GM23338 (cell line): ENCODE measurements at regions not wholly inside any gene's neighbourhood (a gene's known extent, or its start where the extent isn't known, plus 50 kb on each side); places are given as distances from the start of the nearest gene placed in this dataset.

Experiments
- CTCF ChIP-seq, 2 experiments: fragments of 200-600 bp in 1 of 2; sonication (generic) in 1 of 2; conservative IDR thresholded peaks; 2 replicates each; pipeline versions ENCODE4 v1.5.1 to v1.6.1; 2016 to 2017; ENCODE audit warnings: antibody characterized with exemption in 2 of 2, low read depth in 2 of 2, mild to moderate bottlenecking in 2 of 2, moderate library complexity in 1 of 2
- EZH2 ChIP-seq: fragments of 200-600 bp; sonication (generic); IDR thresholded peaks from one replicate; pipeline ENCODE4 v1.8.0; 2017; ENCODE audit warnings: antibody characterized with exemption, mild to moderate bottlenecking, low read depth; ENCODE audit not compliant: unreplicated experiment
- POLR2AphosphoS5 ChIP-seq: IDR thresholded peaks from 2 replicates; pipeline ENCODE4 v1.6.1; 2016; ENCODE audit warnings: antibody characterized with exemption, low read depth
- TF ChIP-seq, protein P1 (sequence below): IDR thresholded peaks from one replicate; pipeline ENCODE4 v1.6.1; 2018; ENCODE audit warnings: antibody characterized with exemption; ENCODE audit not compliant: unreplicated experiment

DNA sequence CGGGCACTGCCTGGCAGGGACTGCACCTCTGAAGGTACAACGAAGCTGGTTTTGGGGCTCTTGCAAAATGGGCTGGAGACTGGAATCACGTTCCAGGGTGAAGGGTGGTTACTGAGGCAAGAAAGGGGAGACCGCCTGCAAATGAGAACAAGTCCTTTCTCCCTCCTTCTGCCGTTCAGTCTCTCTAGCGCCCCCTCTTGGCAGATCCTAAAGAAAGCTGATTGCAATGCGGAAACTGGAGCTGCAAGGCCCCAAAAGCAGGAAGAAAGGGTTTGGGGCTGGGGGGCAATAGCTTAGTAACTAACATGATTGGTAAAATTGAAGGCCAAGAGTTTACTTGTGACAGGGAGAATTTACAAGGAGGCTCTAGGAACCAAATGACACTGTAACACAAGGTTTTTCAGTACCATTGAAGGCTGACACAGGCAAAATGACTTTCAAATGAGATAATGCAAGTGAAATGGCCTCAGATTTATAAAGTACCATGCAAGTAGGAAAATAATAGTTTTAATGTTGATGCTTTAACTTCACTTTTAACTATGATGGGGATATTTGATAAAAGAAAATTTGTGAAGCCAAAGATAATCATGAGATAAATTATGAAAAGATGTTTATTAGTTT is 222.7 kb upstream of the HAND2 start:
- peak; percentile 93 to 98 for TF ChIP-seq CTCF (conservative IDR thresholded peaks at IDR 0.05; ENCODE audit: low read depth in 2 of 2)
- TF ChIP-seq EZH2, result no peak
- TF ChIP-seq POLR2AphosphoS5, result no peak
- TF ChIP-seq, protein P1, sequence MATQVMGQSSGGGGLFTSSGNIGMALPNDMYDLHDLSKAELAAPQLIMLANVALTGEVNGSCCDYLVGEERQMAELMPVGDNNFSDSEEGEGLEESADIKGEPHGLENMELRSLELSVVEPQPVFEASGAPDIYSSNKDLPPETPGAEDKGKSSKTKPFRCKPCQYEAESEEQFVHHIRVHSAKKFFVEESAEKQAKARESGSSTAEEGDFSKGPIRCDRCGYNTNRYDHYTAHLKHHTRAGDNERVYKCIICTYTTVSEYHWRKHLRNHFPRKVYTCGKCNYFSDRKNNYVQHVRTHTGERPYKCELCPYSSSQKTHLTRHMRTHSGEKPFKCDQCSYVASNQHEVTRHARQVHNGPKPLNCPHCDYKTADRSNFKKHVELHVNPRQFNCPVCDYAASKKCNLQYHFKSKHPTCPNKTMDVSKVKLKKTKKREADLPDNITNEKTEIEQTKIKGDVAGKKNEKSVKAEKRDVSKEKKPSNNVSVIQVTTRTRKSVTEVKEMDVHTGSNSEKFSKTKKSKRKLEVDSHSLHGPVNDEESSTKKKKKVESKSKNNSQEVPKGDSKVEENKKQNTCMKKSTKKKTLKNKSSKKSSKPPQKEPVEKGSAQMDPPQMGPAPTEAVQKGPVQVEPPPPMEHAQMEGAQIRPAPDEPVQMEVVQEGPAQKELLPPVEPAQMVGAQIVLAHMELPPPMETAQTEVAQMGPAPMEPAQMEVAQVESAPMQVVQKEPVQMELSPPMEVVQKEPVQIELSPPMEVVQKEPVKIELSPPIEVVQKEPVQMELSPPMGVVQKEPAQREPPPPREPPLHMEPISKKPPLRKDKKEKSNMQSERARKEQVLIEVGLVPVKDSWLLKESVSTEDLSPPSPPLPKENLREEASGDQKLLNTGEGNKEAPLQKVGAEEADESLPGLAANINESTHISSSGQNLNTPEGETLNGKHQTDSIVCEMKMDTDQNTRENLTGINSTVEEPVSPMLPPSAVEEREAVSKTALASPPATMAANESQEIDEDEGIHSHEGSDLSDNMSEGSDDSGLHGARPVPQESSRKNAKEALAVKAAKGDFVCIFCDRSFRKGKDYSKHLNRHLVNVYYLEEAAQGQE, result no peak
